G401.6 (cell line): ENCODE measurements at regions not wholly inside any gene's neighbourhood (a gene's known extent, or its start where the extent isn't known, plus 50 kb on each side); places are given as distances from the start of the nearest gene placed in this dataset.

Source experiments
- FAIRE-seq: peaks from 2 replicates; lab custom pipeline; 2012; peaks lifted over from hg19 to GRCh38; lab: Jason Lieb, UNC

GRCh38 chr2:41726364-41726763 lies 321.5 kb upstream of the PKDCC start:
- no peak for FAIRE-seq

GRCh38 chr2:41727152-41727551 lies 320.7 kb upstream of the PKDCC start:
- FAIRE-seq, result no peak

- FAIRE-seq, result no peak
Measured at GRCh38 chr2:41727711-41728110, 320.1 kb upstream of the PKDCC start.

- no peak for FAIRE-seq
Measured at GRCh38 chr2:41728788-41729338, 319.0 kb upstream of the PKDCC start.

GRCh38 chr2:41729800-41730364 lies 317.9 kb upstream of the PKDCC start:
- no peak for FAIRE-seq

- FAIRE-seq, result no peak
Measured at GRCh38 chr2:41735006-41735405, 312.8 kb upstream of the PKDCC start.

- no peak for FAIRE-seq
Measured at GRCh38 chr2:41735476-41735875, 312.3 kb upstream of the PKDCC start.

GRCh38 chr2:41736105-41736567 lies 311.7 kb upstream of the PKDCC start:
- no peak for FAIRE-seq

- no peak for FAIRE-seq
Measured at GRCh38 chr2:41736586-41736985, 311.2 kb upstream of the PKDCC start.

GRCh38 chr2:41737888-41738287 lies 309.9 kb upstream of the PKDCC start:
- no peak for FAIRE-seq

- no peak for FAIRE-seq
Measured at GRCh38 chr2:41741951-41742595, 305.7 kb upstream of the PKDCC start.

- FAIRE-seq, result no peak
Measured at GRCh38 chr2:41743324-41743723, 304.5 kb upstream of the PKDCC start.

- no peak for FAIRE-seq
Measured at GRCh38 chr2:41750829-41751228, 297.0 kb upstream of the PKDCC start.

- FAIRE-seq, result no peak
Measured at GRCh38 chr2:41759880-41760279, 287.9 kb upstream of the PKDCC start.

GRCh38 chr2:41763141-41763540 lies 284.7 kb upstream of the PKDCC start:
- FAIRE-seq, result no peak

- FAIRE-seq, result no peak
Measured at GRCh38 chr2:41764131-41764530, 283.7 kb upstream of the PKDCC start.

- FAIRE-seq, result no peak
Measured at GRCh38 chr2:41764919-41765318, 282.9 kb upstream of the PKDCC start.

GRCh38 chr2:41768310-41768709 lies 279.5 kb upstream of the PKDCC start:
- FAIRE-seq, result no peak

- no peak for FAIRE-seq
Measured at GRCh38 chr2:41771710-41772109, 276.1 kb upstream of the PKDCC start.

GRCh38 chr2:41772697-41773096 lies 275.1 kb upstream of the PKDCC start:
- FAIRE-seq, result no peak

GRCh38 chr2:41774011-41774605 lies 273.7 kb upstream of the PKDCC start:
- no peak for FAIRE-seq

GRCh38 chr2:41775366-41776025 lies 272.3 kb upstream of the PKDCC start:
- no peak for FAIRE-seq

- FAIRE-seq, result no peak
Measured at GRCh38 chr2:41779888-41780287, 267.9 kb upstream of the PKDCC start.
